ENCODE measurements at regions not wholly inside any gene's neighbourhood (a gene's known extent, or its start where the extent isn't known, plus 50 kb on each side); places are given as distances from the start of the nearest gene placed in this dataset.

DNA sequence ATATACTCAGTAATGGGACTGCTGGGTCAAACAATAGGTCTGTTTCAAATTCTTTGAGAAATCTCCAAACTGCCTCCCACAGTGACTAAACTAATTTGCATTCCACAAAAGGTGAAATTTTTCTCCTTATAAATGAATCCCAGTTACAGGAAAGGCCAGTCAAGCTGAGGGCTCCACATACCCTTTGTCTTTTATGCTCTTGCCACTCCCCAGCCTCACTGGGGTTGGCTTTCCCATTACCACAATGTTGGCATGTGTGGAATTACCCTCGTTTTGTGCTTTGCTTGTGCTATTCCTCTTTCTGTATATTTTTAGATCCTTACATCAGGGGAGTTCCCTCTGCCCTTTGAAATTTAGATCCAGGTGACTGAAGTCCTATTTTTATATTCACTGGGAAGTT lies 220.2 kb upstream of the LCORL start:
- TF ChIP-seq, protein P1, sequence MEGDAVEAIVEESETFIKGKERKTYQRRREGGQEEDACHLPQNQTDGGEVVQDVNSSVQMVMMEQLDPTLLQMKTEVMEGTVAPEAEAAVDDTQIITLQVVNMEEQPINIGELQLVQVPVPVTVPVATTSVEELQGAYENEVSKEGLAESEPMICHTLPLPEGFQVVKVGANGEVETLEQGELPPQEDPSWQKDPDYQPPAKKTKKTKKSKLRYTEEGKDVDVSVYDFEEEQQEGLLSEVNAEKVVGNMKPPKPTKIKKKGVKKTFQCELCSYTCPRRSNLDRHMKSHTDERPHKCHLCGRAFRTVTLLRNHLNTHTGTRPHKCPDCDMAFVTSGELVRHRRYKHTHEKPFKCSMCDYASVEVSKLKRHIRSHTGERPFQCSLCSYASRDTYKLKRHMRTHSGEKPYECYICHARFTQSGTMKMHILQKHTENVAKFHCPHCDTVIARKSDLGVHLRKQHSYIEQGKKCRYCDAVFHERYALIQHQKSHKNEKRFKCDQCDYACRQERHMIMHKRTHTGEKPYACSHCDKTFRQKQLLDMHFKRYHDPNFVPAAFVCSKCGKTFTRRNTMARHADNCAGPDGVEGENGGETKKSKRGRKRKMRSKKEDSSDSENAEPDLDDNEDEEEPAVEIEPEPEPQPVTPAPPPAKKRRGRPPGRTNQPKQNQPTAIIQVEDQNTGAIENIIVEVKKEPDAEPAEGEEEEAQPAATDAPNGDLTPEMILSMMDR (IDR thresholded peaks at IDR 0.05; ENCODE audit: low read depth, low read length): no peak

DNA sequence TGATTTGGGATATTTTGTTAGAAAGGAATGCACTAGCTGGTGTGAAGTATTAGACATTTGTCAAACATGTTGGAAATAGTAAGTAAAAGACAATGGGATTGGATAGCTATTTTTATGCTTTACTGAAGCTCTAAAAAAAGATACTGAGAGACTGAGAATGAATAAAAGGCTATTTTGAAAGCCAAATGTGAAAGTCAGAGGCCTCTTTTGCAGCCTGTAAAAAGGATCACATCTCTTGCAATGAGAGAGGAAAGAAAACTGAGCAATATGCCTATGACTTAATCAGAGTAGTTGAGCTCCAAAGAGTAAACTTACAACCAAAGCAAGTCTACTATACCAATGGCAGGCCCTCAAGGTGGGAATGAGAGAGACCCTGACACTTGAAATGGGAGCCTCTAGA lies 212.6 kb upstream of the LCORL start:
- TF ChIP-seq, protein P1 (IDR thresholded peaks at IDR 0.05; ENCODE audit: low read depth, low read length): no peak
- no peak for DNase-seq (ENCODE audit: extremely low read depth, low read depth)

More for the DNA sequence above, 220.2 kb upstream of the LCORL start:
- DNase-seq (ENCODE audit: extremely low read depth, low read depth): no peak

DNA sequence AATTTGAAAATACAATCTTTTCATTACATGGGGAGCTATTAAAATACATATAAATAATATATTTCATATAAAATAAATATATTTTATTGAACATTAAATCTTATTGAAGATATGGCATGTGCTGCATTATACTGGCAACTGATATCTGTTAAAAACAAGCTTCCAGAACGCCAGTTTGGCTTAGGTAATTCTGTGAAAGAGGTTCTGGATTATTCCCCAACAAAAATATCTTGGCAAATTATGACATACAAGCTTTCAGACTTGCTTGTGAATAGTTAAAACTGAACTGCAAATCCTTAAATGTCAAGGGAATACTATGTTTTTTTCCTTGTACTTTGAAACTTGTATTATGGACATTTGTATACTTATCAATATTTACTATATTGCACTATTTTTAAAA lies 210.2 kb upstream of the LCORL start:
- DNase-seq (ENCODE audit: extremely low read depth, low read depth): no peak
- TF ChIP-seq, protein P1 (IDR thresholded peaks at IDR 0.05; ENCODE audit: low read depth, low read length): no peak

DNA sequence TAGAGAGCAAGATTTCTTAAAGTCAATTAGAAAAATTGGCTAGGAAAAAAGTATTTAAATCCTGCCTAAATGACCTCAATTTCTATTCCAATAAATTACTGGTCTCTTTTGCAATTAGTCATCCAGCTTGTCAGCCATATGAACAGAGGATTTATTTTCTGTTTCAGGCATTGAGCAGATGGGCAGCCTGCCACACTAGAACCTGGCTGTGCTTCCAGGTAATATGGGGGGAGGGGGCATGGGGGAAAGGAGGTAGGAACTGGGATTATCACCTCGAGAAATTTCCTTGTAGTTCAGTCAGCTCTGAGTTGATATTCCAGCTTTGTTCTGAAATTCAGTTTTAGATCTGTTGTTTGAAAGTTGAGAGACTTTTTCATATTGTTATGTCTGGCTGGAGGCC lies 206.3 kb upstream of the LCORL start:
- no peak for DNase-seq (ENCODE audit: extremely low read depth, low read depth)
- TF ChIP-seq, protein P1 (IDR thresholded peaks at IDR 0.05; ENCODE audit: low read depth, low read length): no peak

DNA sequence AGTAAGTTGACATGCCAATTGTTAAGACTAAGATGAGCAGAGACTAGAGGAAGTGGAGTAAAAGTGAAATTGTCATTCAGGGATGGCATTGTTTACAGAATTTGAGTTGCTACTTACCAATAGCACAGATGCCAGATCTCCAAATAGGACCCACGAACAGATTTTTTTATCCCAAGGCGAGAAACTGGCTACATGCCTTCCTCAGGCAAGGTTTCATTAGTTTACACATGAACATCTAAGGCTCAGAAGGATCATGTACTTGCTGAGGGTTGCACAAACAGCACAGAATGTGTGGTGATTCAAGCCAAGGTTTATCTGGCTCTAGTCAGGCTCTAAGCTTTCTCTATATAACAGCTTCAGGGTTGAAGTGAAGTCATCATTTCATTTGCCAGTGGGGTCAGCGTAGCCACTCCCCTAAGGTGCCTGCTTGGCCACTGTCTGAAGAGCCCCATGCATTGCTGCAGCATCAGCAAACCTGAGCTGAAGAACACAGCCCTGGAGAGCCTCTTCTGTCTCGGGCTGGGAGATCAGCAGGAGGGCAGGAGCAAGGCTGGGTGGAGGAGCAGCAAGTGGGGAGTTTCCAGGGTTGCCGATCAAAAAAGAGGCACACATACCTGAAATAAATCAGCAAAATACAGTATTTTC lies 193.0 kb upstream of the LCORL start:
- TF ChIP-seq, protein P1 (IDR thresholded peaks at IDR 0.05; ENCODE audit: low read depth, low read length): no peak
- no peak for DNase-seq (ENCODE audit: extremely low read depth, low read depth)

DNA sequence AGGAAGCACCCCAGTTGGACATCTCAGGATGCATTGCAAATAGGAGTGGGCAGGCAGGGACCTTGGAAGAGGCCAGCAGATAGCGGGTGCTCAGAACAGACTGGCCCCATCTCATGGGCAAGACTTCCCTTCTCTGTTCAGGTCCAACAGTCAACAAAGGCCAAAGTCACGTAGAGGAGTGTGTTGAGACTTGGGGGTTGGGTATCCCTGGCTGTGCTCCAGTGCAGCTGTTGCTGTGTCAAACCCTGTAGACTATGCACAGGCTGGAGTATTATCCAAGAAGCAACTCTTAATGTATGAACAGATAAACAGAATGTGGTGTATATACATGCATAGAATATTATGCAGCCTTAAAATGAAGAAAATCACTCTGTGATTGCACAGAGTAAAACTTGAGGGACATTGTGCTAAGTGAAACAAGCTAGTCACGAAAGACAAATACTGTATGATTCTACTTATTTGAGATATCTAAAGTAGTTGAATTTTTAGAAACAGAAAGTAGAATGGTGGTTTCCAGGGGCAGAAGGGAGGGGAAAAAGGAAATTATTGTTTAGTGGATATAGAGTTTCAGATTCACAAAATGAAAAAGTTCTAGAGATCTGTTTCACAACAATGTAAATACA lies 192.1 kb upstream of the LCORL start:
- TF ChIP-seq, protein P1 (IDR thresholded peaks at IDR 0.05; ENCODE audit: low read depth, low read length): no peak

DNA sequence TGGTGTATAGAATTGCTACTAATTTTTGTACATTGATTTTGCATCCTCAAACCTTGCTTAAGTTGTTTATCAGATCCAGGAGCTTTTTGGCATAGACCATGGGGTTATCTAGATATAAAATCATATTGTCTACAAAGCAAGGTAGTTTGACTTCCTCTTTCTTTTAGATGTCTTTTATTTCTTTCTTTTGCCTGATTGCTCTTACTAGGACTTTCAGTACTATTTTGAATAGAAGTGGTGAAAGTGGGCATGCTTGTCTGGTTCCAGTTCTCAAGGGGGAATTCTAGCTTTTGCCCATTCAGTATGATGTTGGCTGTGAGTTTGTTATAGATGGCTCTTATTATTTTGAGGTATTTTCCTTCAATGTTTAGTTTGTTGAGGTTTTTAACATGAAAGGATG lies 187.9 kb upstream of the LCORL start:
- no peak for DNase-seq (ENCODE audit: extremely low read depth, low read depth)
- TF ChIP-seq, protein P1 (IDR thresholded peaks at IDR 0.05; ENCODE audit: low read depth, low read length): no peak

More for the DNA sequence above, 192.1 kb upstream of the LCORL start:
- DNase-seq (ENCODE audit: extremely low read depth, low read depth): no peak

Measured in AG09319 (cell line).